ENCODE measurements at regions not wholly inside any gene's neighbourhood (a gene's known extent, or its start where the extent isn't known, plus 50 kb on each side); places are given as distances from the start of the nearest gene placed in this dataset.
"Not testable (repeated sequence)": the region's sequence is repeated elsewhere in the genome, so short reads cannot be mapped to it uniquely, and the experiment has no call there.

GRCh38 chr20:5687884-5688283 is 62.3 kb upstream of the SHLD1 start:
- no peak overlapping the region for H2BK120ac ChIP-seq (ENCODE audit: low read depth, low read length)

GRCh38 chr20:5686384-5687105 is 63.7 kb upstream of the SHLD1 start:
- H2AK5ac ChIP-seq (ENCODE audit: low read depth, low read length) = no peak overlapping the region
- H2BK12ac ChIP-seq (ENCODE audit: low read length) = no peak overlapping the region
- H3K9ac ChIP-seq (ENCODE audit: low read depth, low read length, poor library complexity) = no peak overlapping the region
- no peak overlapping the region for H3K4ac ChIP-seq (ENCODE audit: low read length)
- no peak overlapping the region for H3K27ac ChIP-seq (replicated peaks; ENCODE audit: low read length)
- peaks cover 0 to 3% (median 0%) of the 10 kb centered on the region in 3 experiments for H3K27me3 ChIP-seq (ENCODE audit: control insufficient read depth in 3 of 3, insufficient read depth in 3 of 3, low read depth in 1 of 3, low read length in 3 of 3)
- DNase-seq (ENCODE audit: low spot score) = no peak
- WGBS, 2 donors (ENCODE audit: extremely low coverage in 2 of 2, insufficient read length in 2 of 2, insufficient replicate concordance in 1 of 2) = no CpG with 5 or more reads among the region's 15 CpGs
- no peak overlapping the region for H2BK120ac ChIP-seq (ENCODE audit: low read depth, low read length)
- no peak overlapping the region for H3K14ac ChIP-seq (ENCODE audit: low read length)
- H3K18ac ChIP-seq (ENCODE audit: low read length) = no peak overlapping the region
- no peak overlapping the region for H2AFZ ChIP-seq (ENCODE audit: low read length)
- no peak overlapping the region for H3K4me2 ChIP-seq (ENCODE audit: insufficient read depth, low read length, poor library complexity, severe bottlenecking)
- H3K4me3 ChIP-seq (ENCODE audit: low read length in 2 of 2) = no peak overlapping the region
- no peak overlapping the region for H3K23ac ChIP-seq (ENCODE audit: low read depth, low read length, poor library complexity)
- H2BK5ac ChIP-seq (ENCODE audit: low read length) = no peak overlapping the region
- H3K9me3 ChIP-seq (replicated peaks in 1 of 2; ENCODE audit: control insufficient read depth in 2 of 2, insufficient read depth in 1 of 2, low read depth in 1 of 2, low read length in 2 of 2) = no peaks in the 10 kb centered on the region
- H3K36me3 ChIP-seq (replicated peaks in 1 of 2; ENCODE audit: control insufficient read depth in 2 of 2, insufficient read depth in 2 of 2, low read length in 2 of 2) = no peaks in the 10 kb centered on the region
- no peaks in the 10 kb centered on the region for H3K4me1 ChIP-seq (ENCODE audit: control insufficient read depth in 2 of 2, insufficient read depth in 1 of 2, low read depth in 1 of 2, low read length in 2 of 2)
- no peaks in the 10 kb centered on the region for H3K79me1 ChIP-seq (ENCODE audit: low read depth, low read length)
- H2BK15ac ChIP-seq (ENCODE audit: low read length) = no peak overlapping the region
- no peak overlapping the region for H4K91ac ChIP-seq (ENCODE audit: low read depth, low read length, poor library complexity)
- no peak overlapping the region for H4K8ac ChIP-seq (ENCODE audit: low read depth, low read length)

More at GRCh38 chr20:5687884-5688283, 62.3 kb upstream of the SHLD1 start:
- H3K18ac ChIP-seq (ENCODE audit: low read length) = no peak overlapping the region
- H2AK5ac ChIP-seq (ENCODE audit: low read depth, low read length) = no peak overlapping the region
- H2BK15ac ChIP-seq (ENCODE audit: low read length) = no peak overlapping the region
- H2BK12ac ChIP-seq (ENCODE audit: low read length) = no peak overlapping the region
- no peak overlapping the region for H4K91ac ChIP-seq (ENCODE audit: low read depth, low read length, poor library complexity)
- no peak overlapping the region for H3K4ac ChIP-seq (ENCODE audit: low read length)
- WGBS, 2 donors (ENCODE audit: extremely low coverage in 2 of 2, insufficient read length in 2 of 2, insufficient replicate concordance in 1 of 2) = no CpG with 5 or more reads among the region's 4 CpGs
- no peaks in the 10 kb centered on the region for H3K4me1 ChIP-seq (ENCODE audit: control insufficient read depth in 2 of 2, insufficient read depth in 1 of 2, low read depth in 1 of 2, low read length in 2 of 2)
- H3K36me3 ChIP-seq (replicated peaks in 1 of 2; ENCODE audit: control insufficient read depth in 2 of 2, insufficient read depth in 2 of 2, low read length in 2 of 2) = no peaks in the 10 kb centered on the region
- H4K8ac ChIP-seq (ENCODE audit: low read depth, low read length) = no peak overlapping the region
- H3K79me1 ChIP-seq (ENCODE audit: low read depth, low read length) = no peaks in the 10 kb centered on the region
- H3K23ac ChIP-seq (ENCODE audit: low read depth, low read length, poor library complexity) = no peak overlapping the region
- DNase-seq (ENCODE audit: low spot score) = no peak
- peaks cover 0 to 3% (median 0%) of the 10 kb centered on the region in 3 experiments for H3K27me3 ChIP-seq (ENCODE audit: control insufficient read depth in 3 of 3, insufficient read depth in 3 of 3, low read depth in 1 of 3, low read length in 3 of 3)
- no peak overlapping the region for H3K9ac ChIP-seq (ENCODE audit: low read depth, low read length, poor library complexity)
- no peak overlapping the region for H3K4me3 ChIP-seq (ENCODE audit: low read length in 2 of 2)
- no peak overlapping the region for H3K4me2 ChIP-seq (ENCODE audit: insufficient read depth, low read length, poor library complexity, severe bottlenecking)
- no peak overlapping the region for H3K27ac ChIP-seq (replicated peaks; ENCODE audit: low read length)
- no peak overlapping the region for H2AFZ ChIP-seq (ENCODE audit: low read length)
- H3K9me3 ChIP-seq (replicated peaks in 1 of 2; ENCODE audit: control insufficient read depth in 2 of 2, insufficient read depth in 1 of 2, low read depth in 1 of 2, low read length in 2 of 2) = no peaks in the 10 kb centered on the region
- H2BK5ac ChIP-seq (ENCODE audit: low read length) = no peak overlapping the region
- no peak overlapping the region for H3K14ac ChIP-seq (ENCODE audit: low read length)

GRCh38 chr20:5682556-5682955 is 67.6 kb upstream of the SHLD1 start:
- H2AK5ac ChIP-seq (ENCODE audit: low read depth, low read length); DNase-seq (ENCODE audit: low spot score); H4K8ac ChIP-seq (ENCODE audit: low read depth, low read length); H3K14ac ChIP-seq (ENCODE audit: low read length); H2BK15ac ChIP-seq (ENCODE audit: low read length); H2BK5ac ChIP-seq (ENCODE audit: low read length); H4K91ac ChIP-seq (ENCODE audit: low read depth, low read length, poor library complexity); H2AFZ ChIP-seq (ENCODE audit: low read length); H3K9ac ChIP-seq (ENCODE audit: low read depth, low read length, poor library complexity); H2BK120ac ChIP-seq (ENCODE audit: low read depth, low read length); H3K27ac ChIP-seq (replicated peaks; ENCODE audit: low read length); H3K4ac ChIP-seq (ENCODE audit: low read length); H3K4me2 ChIP-seq (ENCODE audit: insufficient read depth, low read length, poor library complexity, severe bottlenecking); H2BK12ac ChIP-seq (ENCODE audit: low read length); H3K79me1 ChIP-seq (ENCODE audit: low read depth, low read length); H3K18ac ChIP-seq (ENCODE audit: low read length); H3K4me3 ChIP-seq (ENCODE audit: low read length in 2 of 2); H3K36me3 ChIP-seq (replicated peaks in 1 of 2; ENCODE audit: control insufficient read depth in 2 of 2, insufficient read depth in 2 of 2, low read length in 2 of 2); H3K9me3 ChIP-seq (replicated peaks in 1 of 2; ENCODE audit: control insufficient read depth in 2 of 2, insufficient read depth in 1 of 2, low read depth in 1 of 2, low read length in 2 of 2); H3K4me1 ChIP-seq (ENCODE audit: control insufficient read depth in 2 of 2, insufficient read depth in 1 of 2, low read depth in 1 of 2, low read length in 2 of 2); H3K23ac ChIP-seq (ENCODE audit: low read depth, low read length, poor library complexity); H3K27me3 ChIP-seq (ENCODE audit: control insufficient read depth in 3 of 3, insufficient read depth in 3 of 3, low read depth in 1 of 3, low read length in 3 of 3): not testable (repeated sequence)
- no CpG with 5 or more reads among the region's 2 CpGs for WGBS, 2 donors (ENCODE audit: extremely low coverage in 2 of 2, insufficient read length in 2 of 2, insufficient replicate concordance in 1 of 2)

- no peak overlapping the region for H2AFZ ChIP-seq (ENCODE audit: low read length)
- H3K14ac ChIP-seq (ENCODE audit: low read length) = no peak overlapping the region
- H3K4me2 ChIP-seq (ENCODE audit: insufficient read depth, low read length, poor library complexity, severe bottlenecking) = no peak overlapping the region
- no peak overlapping the region for H2BK12ac ChIP-seq (ENCODE audit: low read length)
- H2BK15ac ChIP-seq (ENCODE audit: low read length) = no peak overlapping the region
- no peak for DNase-seq (ENCODE audit: low spot score)
- H4K8ac ChIP-seq (ENCODE audit: low read depth, low read length) = no peak overlapping the region
- no peak overlapping the region for H2BK5ac ChIP-seq (ENCODE audit: low read length)
- H3K4ac ChIP-seq (ENCODE audit: low read length) = no peak overlapping the region
- no peak overlapping the region for H3K9ac ChIP-seq (ENCODE audit: low read depth, low read length, poor library complexity)
- H4K91ac ChIP-seq (ENCODE audit: low read depth, low read length, poor library complexity) = no peak overlapping the region
- no peaks in the 10 kb centered on the region for H3K36me3 ChIP-seq (replicated peaks in 1 of 2; ENCODE audit: control insufficient read depth in 2 of 2, insufficient read depth in 2 of 2, low read length in 2 of 2)
- peaks cover 1% of the 10 kb centered on the region for H3K79me1 ChIP-seq (ENCODE audit: low read depth, low read length)
- H3K4me1 ChIP-seq (ENCODE audit: control insufficient read depth in 2 of 2, insufficient read depth in 1 of 2, low read depth in 1 of 2, low read length in 2 of 2) = no peaks in the 10 kb centered on the region
- no peak overlapping the region for H2BK120ac ChIP-seq (ENCODE audit: low read depth, low read length)
- no peak overlapping the region for H3K27ac ChIP-seq (replicated peaks; ENCODE audit: low read length)
- H3K27me3 ChIP-seq (ENCODE audit: control insufficient read depth in 3 of 3, insufficient read depth in 3 of 3, low read depth in 1 of 3, low read length in 3 of 3) = no peaks in the 10 kb centered on the region
- no peak overlapping the region for H2AK5ac ChIP-seq (ENCODE audit: low read depth, low read length)
- H3K18ac ChIP-seq (ENCODE audit: low read length) = no peak overlapping the region
- no peak overlapping the region for H3K23ac ChIP-seq (ENCODE audit: low read depth, low read length, poor library complexity)
- H3K9me3 ChIP-seq (replicated peaks in 1 of 2; ENCODE audit: control insufficient read depth in 2 of 2, insufficient read depth in 1 of 2, low read depth in 1 of 2, low read length in 2 of 2) = no peaks in the 10 kb centered on the region
- no peak overlapping the region for H3K4me3 ChIP-seq (ENCODE audit: low read length in 2 of 2)
Measured at GRCh38 chr20:5680192-5680591, 69.4 kb upstream of the GPCPD1 start.

Data from neuronal stem cell (in vitro differentiated cells).